ENCODE measurements at regions not wholly inside any gene's neighbourhood (a gene's known extent, or its start where the extent isn't known, plus 50 kb on each side); places are given as distances from the start of the nearest gene placed in this dataset.

DNA sequence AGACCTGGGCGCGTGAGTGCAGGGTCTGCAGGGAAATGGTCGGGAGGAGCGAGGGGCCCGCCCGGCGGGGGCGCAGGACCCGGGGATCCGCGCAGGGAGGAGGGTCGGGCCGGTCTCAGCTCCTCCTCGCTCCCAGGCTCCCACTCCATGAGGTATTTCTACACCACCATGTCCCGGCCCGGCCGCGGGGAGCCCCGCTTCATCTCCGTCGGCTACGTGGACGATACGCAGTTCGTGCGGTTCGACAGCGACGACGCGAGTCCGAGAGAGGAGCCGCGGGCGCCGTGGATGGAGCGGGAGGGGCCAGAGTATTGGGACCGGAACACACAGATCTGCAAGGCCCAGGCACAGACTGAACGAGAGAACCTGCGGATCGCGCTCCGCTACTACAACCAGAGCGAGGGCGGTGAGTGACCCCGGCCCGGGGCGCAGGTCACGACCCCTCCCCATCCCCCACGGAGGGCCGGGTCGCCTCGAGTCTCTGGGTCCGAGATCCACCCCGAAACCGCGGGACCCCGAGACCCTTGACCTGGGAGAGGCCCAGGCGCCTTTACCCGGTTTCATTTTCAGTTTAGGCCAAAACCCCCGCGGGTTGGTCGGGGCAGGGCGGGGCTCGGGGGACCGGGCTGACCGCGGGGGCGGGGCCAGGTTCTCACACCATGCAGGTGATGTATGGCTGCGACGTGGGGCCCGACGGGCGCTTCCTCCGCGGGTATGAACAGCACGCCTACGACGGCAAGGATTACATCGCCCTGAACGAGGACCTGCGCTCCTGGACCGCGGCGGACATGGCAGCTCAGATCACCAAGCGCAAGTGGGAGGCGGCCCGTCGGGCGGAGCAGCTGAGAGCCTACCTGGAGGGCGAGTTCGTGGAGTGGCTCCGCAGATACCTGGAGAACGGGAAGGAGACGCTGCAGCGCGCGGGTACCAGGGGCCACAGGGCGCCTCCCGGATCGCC lies 54.2 kb upstream of the HLA-A start (continued):
- TF ChIP-seq, protein P1, sequence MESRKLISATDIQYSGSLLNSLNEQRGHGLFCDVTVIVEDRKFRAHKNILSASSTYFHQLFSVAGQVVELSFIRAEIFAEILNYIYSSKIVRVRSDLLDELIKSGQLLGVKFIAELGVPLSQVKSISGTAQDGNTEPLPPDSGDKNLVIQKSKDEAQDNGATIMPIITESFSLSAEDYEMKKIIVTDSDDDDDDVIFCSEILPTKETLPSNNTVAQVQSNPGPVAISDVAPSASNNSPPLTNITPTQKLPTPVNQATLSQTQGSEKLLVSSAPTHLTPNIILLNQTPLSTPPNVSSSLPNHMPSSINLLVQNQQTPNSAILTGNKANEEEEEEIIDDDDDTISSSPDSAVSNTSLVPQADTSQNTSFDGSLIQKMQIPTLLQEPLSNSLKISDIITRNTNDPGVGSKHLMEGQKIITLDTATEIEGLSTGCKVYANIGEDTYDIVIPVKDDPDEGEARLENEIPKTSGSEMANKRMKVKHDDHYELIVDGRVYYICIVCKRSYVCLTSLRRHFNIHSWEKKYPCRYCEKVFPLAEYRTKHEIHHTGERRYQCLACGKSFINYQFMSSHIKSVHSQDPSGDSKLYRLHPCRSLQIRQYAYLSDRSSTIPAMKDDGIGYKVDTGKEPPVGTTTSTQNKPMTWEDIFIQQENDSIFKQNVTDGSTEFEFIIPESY (IDR thresholded peaks at IDR 0.05; ENCODE audit: borderline replicate concordance, low read depth), result no peak
- TF ChIP-seq FOXJ3 (CRISPR knock-in tag; IDR thresholded peaks at IDR 0.05) (no peak), CHD2 (IDR thresholded peaks at IDR 0.05; ENCODE audit: low read length, partially characterized antibody) (no peak), TEAD4 (IDR thresholded peaks at IDR 0.05; ENCODE audit: borderline replicate concordance, insufficient read depth) (no peak), EP300 (IDR thresholded peaks at IDR 0.05; ENCODE audit: borderline replicate concordance in 1 of 2, low read depth in 1 of 2, low read length in 1 of 2) (no peak), ELF1 (IDR thresholded peaks at IDR 0.05) (no peak), SIN3A (IDR thresholded peaks at IDR 0.05; ENCODE audit: borderline replicate concordance, low read depth, low read length) (no peak), FOXM1 (IDR thresholded peaks at IDR 0.05; ENCODE audit: low read depth) (no peak), TCF12 (IDR thresholded peaks at IDR 0.05) (no peak), RAD21 (IDR thresholded peaks at IDR 0.05; ENCODE audit: low read length) (no peak), EZH2phosphoT487 (IDR thresholded peaks at IDR 0.05; ENCODE audit: borderline replicate concordance, low read depth) (no peak), RXRA (IDR thresholded peaks at IDR 0.05; ENCODE audit: borderline replicate concordance, low read depth) (no peak)
- TF ChIP-seq, protein P2, sequence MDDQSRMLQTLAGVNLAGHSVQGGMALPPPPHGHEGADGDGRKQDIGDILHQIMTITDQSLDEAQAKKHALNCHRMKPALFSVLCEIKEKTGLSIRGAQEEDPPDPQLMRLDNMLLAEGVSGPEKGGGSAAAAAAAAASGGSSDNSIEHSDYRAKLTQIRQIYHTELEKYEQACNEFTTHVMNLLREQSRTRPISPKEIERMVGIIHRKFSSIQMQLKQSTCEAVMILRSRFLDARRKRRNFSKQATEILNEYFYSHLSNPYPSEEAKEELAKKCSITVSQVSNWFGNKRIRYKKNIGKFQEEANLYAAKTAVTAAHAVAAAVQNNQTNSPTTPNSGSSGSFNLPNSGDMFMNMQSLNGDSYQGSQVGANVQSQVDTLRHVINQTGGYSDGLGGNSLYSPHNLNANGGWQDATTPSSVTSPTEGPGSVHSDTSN (IDR thresholded peaks at IDR 0.05), result no peak
